GM06990 (cell line): ENCODE measurements at regions not wholly inside any gene's neighbourhood (a gene's known extent, or its start where the extent isn't known, plus 50 kb on each side); places are given as distances from the start of the nearest gene placed in this dataset.

Source experiments
- DNase-seq: peaks from one replicate; pipeline ENCODE4 v3.0.0-alpha.2; 2011; ENCODE audit not compliant: insufficient read length; ENCODE audit errors: extremely low read depth
- H3K27me3 ChIP-seq: replicated peaks from 2 replicates; pipeline ENCODE4 v1.6.0; 2011; ENCODE audit warnings: low read length; ENCODE audit not compliant: control insufficient read depth, insufficient read depth
- H3K36me3 ChIP-seq: 2 replicates; pipeline ENCODE4 v1.5.1; 2011; ENCODE audit warnings: low read length; ENCODE audit not compliant: control insufficient read depth, insufficient read depth
- H3K4me3 ChIP-seq: replicated peaks from 2 replicates; pipeline ENCODE4 v1.5.1; 2011; ENCODE audit warnings: low read depth, mild to moderate bottlenecking, control low read depth, low read length
- TF ChIP-seq, protein P1 (sequence below): IDR thresholded peaks from 2 replicates; pipeline ENCODE4 v1.5.1; 2011; ENCODE audit warnings: low read length, control low read depth, mild to moderate bottlenecking, inconsistent platforms; ENCODE audit not compliant: insufficient read depth, poor library complexity, severe bottlenecking

DNA sequence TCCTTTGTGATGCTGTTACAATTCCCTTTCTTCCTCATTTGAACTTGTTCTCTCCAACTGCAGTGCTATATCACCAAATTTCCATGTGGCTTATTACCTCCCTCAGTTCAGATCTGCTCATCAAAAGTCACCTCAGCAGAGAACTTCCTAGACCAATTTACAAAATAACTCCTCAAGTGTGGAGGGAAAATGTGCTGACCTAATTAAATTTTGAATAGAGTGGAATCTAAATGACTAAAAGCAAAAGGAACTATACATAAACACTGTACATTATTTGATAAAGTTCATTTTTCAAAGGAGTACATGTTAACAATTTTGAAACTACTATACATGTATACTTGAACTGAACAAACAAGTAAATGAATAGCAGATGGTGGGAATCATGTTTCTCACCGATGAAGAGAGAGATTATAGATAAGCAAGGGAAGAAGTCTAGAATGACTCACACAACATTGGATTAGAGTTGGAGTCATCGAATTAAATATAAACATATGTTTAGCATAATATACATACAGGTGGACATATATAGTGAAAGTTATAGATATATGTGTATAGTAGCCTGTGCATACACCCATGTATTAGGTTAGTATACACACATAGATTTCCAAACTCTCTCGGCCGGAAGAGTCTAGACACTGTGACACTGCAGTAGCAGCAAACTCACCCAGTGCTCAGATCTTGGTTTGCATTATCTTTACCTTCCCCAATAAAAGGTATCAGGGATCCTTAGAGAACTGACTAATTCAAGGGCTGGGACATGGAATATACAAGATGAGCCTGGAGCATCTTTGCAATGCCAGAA is 318.7 kb downstream of the PCDH18 start:
- TF ChIP-seq, protein P1, sequence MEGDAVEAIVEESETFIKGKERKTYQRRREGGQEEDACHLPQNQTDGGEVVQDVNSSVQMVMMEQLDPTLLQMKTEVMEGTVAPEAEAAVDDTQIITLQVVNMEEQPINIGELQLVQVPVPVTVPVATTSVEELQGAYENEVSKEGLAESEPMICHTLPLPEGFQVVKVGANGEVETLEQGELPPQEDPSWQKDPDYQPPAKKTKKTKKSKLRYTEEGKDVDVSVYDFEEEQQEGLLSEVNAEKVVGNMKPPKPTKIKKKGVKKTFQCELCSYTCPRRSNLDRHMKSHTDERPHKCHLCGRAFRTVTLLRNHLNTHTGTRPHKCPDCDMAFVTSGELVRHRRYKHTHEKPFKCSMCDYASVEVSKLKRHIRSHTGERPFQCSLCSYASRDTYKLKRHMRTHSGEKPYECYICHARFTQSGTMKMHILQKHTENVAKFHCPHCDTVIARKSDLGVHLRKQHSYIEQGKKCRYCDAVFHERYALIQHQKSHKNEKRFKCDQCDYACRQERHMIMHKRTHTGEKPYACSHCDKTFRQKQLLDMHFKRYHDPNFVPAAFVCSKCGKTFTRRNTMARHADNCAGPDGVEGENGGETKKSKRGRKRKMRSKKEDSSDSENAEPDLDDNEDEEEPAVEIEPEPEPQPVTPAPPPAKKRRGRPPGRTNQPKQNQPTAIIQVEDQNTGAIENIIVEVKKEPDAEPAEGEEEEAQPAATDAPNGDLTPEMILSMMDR: no peak
- H3K27me3 ChIP-seq: no peaks in the 10 kb centered on the region
- H3K36me3 ChIP-seq: no peaks in the 10 kb centered on the region
- no peak for DNase-seq
- H3K4me3 ChIP-seq: no peak overlapping the region

DNA sequence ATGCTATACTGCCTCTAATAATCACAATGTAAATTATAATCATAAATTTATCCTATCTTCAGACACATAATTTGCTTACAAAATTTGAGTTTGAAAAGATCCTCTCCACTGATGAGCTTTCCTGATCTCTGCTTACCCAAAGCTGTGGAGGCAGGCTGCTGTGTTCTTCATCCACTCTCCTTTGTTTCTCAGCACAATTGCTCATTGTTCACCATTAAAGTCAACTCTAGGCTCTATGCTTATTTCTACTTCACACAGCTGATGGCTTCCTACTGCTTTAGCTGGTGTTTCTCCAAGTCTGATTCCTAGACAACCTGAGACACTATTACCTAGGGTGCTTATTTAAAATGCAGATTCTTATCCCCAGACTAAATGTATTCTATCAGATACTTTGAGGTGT is 319.7 kb downstream of the PCDH18 start:
- Histone ChIP-seq H3K27me3 (no peaks in the 10 kb centered on the region), H3K4me3 (no peak overlapping the region), H3K36me3 (no peaks in the 10 kb centered on the region)
- TF ChIP-seq, protein P1: no peak
- DNase-seq: no peak

DNA sequence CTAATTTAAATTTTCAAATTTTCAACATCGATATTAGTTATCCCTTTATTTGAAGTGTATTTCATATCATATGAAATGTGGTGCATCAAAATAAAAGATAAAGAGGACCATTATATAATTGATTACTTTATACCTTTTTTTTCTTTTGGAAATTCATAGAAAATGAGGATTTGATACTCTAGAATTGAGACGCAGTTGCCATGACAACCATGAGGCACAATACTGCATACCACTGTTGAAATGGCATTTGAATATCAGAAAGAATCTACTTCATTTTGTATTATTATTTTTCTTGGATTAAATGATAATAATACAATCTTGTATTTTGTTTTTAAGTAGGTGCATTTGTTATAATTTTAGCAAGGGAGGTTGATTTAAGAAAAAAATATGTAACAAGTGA is 323.1 kb downstream of the PCDH18 start:
- no peak for DNase-seq
- H3K27me3 ChIP-seq: no peaks in the 10 kb centered on the region
- TF ChIP-seq, protein P1: no peak
- H3K36me3 ChIP-seq: no peaks in the 10 kb centered on the region
- no peak overlapping the region for H3K4me3 ChIP-seq

DNA sequence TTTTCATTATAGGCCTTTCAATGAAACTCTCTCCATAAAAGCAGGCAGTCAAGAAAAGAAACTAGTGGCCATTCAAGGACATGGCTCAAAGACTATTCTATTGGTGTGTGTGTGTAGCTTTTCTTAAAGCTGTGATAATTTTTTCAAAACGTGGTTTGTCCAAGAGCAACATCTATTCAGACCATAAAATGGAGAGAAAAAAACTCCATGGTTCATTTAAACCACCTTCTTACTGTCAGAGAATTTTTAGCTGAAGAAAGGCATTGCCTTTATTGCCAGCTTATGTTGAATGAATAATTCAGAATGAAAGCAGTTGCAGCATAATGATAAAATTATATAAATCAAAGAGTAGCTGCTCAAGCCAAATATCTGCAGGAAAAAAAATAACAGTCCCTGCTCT is 325.5 kb downstream of the PCDH18 start:
- no peak for DNase-seq
- TF ChIP-seq, protein P1: no peak
- Histone ChIP-seq H3K36me3 (no peaks in the 10 kb centered on the region), H3K4me3 (no peak overlapping the region), H3K27me3 (no peaks in the 10 kb centered on the region)

DNA sequence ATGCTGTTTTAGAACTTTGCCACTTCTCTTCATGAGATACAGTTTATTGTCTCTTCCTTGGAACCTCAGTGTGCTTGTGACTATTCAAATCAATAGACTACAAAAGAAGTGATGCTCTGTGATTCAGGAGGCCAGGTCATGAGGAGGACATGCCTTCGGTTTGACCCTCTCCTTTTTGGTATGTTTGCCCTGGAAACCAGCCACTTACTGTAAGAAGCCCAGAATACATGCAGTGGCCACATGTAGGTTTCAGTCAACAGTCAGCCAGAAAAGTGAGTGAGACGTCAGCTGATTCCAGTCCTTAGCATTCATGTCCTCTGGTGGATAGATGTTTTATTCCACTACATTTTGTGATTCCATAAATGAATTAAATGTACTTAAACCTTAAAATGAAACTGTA is 328.7 kb downstream of the PCDH18 start:
- no peak for DNase-seq

More for the DNA sequence above, 328.7 kb downstream of the PCDH18 start:
- Histone ChIP-seq H3K36me3 (no peaks in the 10 kb centered on the region), H3K4me3 (no peak overlapping the region), H3K27me3 (no peaks in the 10 kb centered on the region)
- TF ChIP-seq, protein P1: no peak
